ENCODE measurements at regions not wholly inside any gene's neighbourhood (a gene's known extent, or its start where the extent isn't known, plus 50 kb on each side); places are given as distances from the start of the nearest gene placed in this dataset.

DNA sequence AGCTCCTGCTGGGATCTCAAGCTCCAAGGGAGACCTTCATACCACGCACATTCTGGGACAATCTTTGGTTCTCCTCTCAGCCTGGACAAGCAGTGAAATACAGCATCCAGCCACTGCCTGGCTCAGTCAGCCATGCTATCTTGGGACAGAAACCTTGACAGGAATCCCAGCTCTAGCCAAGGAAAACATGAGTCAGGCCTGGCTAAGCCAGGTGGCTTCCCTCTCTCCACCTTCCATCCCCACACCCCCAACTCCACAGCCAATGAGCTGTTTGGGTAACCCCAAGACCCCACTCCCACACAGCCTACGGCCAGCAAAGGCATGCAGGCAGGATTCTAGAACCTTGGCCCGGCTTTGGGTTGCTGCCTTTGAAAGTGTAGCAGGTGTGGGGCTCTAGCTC lies 64.9 kb downstream of the MCFD2 start:
- DNase-seq: no peak

GRCh38 chr2:46849721-46850556 lies 65.7 kb downstream of the MCFD2 start:
- DNase-seq: no peak

- DNase-seq: no peak
These were observed 66.4 kb downstream of the MCFD2 start for GRCh38 chr2:46849046-46849715.

GRCh38 chr2:46848447-46848846 lies 67.2 kb downstream of the MCFD2 start:
- no peak for DNase-seq

GRCh38 chr2:46847726-46848412 lies 67.7 kb downstream of the MCFD2 start:
- no peak for DNase-seq

- peak; percentile 36 to 73 for DNase-seq
These were observed 68.4 kb downstream of the MCFD2 start for GRCh38 chr2:46847185-46847710.

GRCh38 chr2:46846536-46846935 lies 69.1 kb downstream of the MCFD2 start:
- DNase-seq: no peak

- no peak for DNase-seq
These were observed 69.8 kb downstream of the MCFD2 start for GRCh38 chr2:46845542-46846486.

DNA sequence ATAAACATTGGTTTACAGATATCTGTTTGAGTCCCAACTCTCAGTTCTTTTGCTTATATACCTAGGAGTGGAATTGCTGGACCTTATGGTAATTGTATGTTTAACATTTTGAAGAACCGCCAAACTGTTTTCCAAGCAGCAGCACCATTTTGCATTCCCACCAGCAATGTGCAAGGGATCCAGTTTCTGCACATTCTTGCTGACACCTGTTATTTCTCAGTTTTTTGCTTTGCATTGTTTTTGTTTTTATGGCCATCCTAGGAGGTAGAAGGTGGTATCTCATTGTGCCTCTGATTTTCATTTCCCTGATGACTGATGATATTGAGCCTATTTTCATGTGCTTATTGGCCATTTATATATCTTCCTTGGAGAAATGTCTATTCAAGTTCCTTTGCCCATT lies 71.2 kb downstream of the MCFD2 start:
- no peak for DNase-seq

GRCh38 chr2:46844034-46844433 lies 71.6 kb downstream of the MCFD2 start:
- DNase-seq: no peak

DNA sequence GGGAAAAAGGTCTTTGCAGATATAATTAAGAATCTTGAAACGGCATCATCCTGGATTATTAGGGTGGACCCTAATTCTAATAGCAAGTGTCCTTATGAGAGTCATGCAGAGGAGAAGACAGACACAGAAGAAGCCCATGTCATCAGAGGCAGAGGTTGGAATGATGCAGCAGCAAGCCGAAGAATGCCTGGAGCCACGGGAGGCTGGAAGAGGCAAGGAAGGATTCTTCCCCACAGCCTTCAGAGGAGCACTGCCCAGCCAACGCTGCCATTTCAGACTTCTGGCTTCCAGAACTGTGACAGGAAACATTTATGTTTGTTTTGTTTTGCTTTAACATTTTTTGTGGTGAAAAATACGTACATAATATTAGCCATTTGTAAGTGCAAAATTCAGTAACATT lies 72.3 kb downstream of the MCFD2 start:
- no peak for DNase-seq

DNA sequence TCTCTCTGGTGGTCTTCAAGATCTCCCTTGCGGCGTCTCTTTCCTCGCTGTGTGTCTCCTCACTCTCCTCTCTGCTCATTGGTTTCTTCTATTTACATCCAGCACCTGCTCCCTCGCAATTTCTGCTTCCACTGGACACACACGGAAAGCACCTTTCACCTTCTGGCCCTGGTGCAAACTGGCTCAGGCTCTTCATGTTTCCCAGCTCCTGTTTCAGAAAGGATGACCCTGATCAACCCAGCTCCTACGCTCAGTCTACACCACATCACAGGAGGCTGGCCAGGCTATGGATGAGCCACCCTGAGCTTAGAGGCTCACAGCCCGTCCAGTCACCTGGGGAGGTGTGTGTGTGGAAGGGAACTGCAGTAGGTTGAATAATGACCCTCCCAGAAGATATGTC lies 72.7 kb downstream of the MCFD2 start:
- no peak for DNase-seq

GRCh38 chr2:46841621-46842020 lies 74.0 kb downstream of the MCFD2 start:
- no peak for DNase-seq

DNA sequence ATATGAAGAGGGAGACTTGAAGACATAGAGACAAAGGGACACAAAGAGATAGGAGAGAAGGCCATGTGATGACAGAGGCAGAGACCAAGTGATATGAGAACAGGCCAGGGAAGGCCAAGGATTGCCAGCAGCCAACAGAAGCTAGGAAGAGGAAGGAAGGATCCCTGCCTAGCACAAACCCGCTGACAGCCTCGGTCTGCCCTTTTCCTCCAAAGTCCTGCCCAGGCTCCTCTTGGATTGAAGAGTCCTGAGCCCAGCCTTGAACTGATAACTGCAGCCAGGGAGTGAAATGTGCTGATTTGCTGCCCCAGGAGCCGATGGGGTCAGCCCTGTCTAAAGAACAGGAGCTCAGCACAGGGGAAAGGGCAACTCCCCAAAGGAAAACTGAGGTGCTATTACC lies 76.6 kb downstream of the MCFD2 start:
- DNase-seq: no peak

- no peak for DNase-seq
These were observed 77.9 kb downstream of the MCFD2 start for GRCh38 chr2:46837704-46838103.

DNA sequence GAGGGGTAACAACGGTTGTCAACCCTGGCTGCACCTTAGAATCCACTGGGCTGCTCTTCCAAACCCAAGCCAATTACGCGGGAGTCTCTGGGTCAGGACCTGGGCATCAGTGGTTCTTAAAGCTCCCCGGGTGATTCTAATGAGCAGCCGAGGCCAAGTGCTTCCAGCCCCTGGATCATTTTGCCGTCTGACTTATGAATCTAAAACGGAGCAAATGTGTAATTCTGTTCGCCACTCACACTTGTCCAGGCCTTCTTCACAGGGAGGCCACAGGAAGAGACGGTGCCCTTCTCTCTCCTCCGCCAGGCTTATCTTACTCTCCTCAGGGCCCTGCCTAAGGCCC lies 78.5 kb downstream of the MCFD2 start:
- DNase-seq: no peak

- no peak for DNase-seq
These were observed 79.1 kb downstream of the MCFD2 start for GRCh38 chr2:46836295-46837111.

GRCh38 chr2:46835520-46835919 lies 80.1 kb downstream of the MCFD2 start:
- no peak for DNase-seq

- DNase-seq: no peak
These were observed 83.1 kb downstream of the MCFD2 start for GRCh38 chr2:46832543-46832942.

- DNase-seq: no peak
These were observed 83.7 kb downstream of the MCFD2 start for GRCh38 chr2:46831869-46832265.

GRCh38 chr2:46831051-46831868 lies 84.3 kb downstream of the MCFD2 start:
- no peak for DNase-seq

All from SHP77 (cell line).